Stromal cell of bone marrow (primary cell): ENCODE measurements at regions not wholly inside any gene's neighbourhood (a gene's known extent, or its start where the extent isn't known, plus 50 kb on each side); places are given as distances from the start of the nearest gene placed in this dataset.

Experiments used
- DNase-seq: peaks from one replicate; pipeline ENCODE4 v3.0.0-alpha.2; 2012; ENCODE audit warnings: low read depth

GRCh38 chr3:153029350-153029749 is 132.7 kb upstream of the RAP2B start:
- no peak for DNase-seq

- DNase-seq: no peak
Observed at GRCh38 chr3:153032891-153033290, 129.1 kb upstream of the RAP2B start.

GRCh38 chr3:153036846-153037245 is 125.2 kb upstream of the RAP2B start:
- DNase-seq: no peak

GRCh38 chr3:153038367-153038766 is 123.7 kb upstream of the RAP2B start:
- no peak for DNase-seq

GRCh38 chr3:153038779-153039178 is 123.2 kb upstream of the RAP2B start:
- DNase-seq: no peak

GRCh38 chr3:153041181-153041580 is 120.8 kb upstream of the RAP2B start:
- no peak for DNase-seq

- no peak for DNase-seq
Observed at GRCh38 chr3:153042088-153042487, 119.9 kb upstream of the RAP2B start.

- DNase-seq: peak; percentile 65
Observed at GRCh38 chr3:153043729-153044328, 118.2 kb upstream of the RAP2B start.

GRCh38 chr3:153045150-153045549 is 116.9 kb upstream of the RAP2B start:
- DNase-seq: no peak

GRCh38 chr3:153050978-153051377 is 111.0 kb upstream of the RAP2B start:
- no peak for DNase-seq

- peak; percentile 59 for DNase-seq
Observed at GRCh38 chr3:153051427-153052095, 110.5 kb upstream of the RAP2B start.

- peak; percentile 87 for DNase-seq
Observed at GRCh38 chr3:153052096-153052460, 109.9 kb upstream of the RAP2B start.

GRCh38 chr3:153055217-153055616 is 106.8 kb upstream of the RAP2B start:
- DNase-seq: no peak

GRCh38 chr3:153055779-153056178 is 106.2 kb upstream of the RAP2B start:
- DNase-seq: no peak

- DNase-seq: peak; percentile 54
Observed at GRCh38 chr3:153058031-153058688, 103.9 kb upstream of the RAP2B start.

GRCh38 chr3:153060346-153060745 is 101.7 kb upstream of the RAP2B start:
- DNase-seq: no peak

GRCh38 chr3:153061938-153062528 is 100.0 kb upstream of the RAP2B start:
- no peak for DNase-seq

- no peak for DNase-seq
Observed at GRCh38 chr3:153063337-153063736, 98.7 kb upstream of the RAP2B start.

GRCh38 chr3:153066983-153067382 is 95.0 kb upstream of the RAP2B start:
- no peak for DNase-seq

GRCh38 chr3:153069598-153070510 is 92.2 kb upstream of the RAP2B start:
- peak; percentile 63 for DNase-seq

- DNase-seq: no peak
Observed at GRCh38 chr3:153070511-153070868, 91.5 kb upstream of the RAP2B start.

- no peak for DNase-seq
Observed at GRCh38 chr3:153072382-153072781, 89.6 kb upstream of the RAP2B start.
